GM19463 (cell line): ENCODE measurements at regions not wholly inside any gene's neighbourhood (a gene's known extent, or its start where the extent isn't known, plus 50 kb on each side); places are given as distances from the start of the nearest gene placed in this dataset.
"Not testable (repeated sequence)": the region's sequence is repeated elsewhere in the genome, so short reads cannot be mapped to it uniquely, and the experiment has no call there.

ENCODE experiments used
- ATAC-seq: cut with Tn5 transposase; IDR thresholded peaks from one replicate; pipeline ENCODE4 v1.9.1; 2021; ENCODE audit warnings: mild to moderate bottlenecking, moderate library complexity; ENCODE audit not compliant: unreplicated experiment

- not testable (repeated sequence) for ATAC-seq
Measured at GRCh38 chr5:91285062-91285461, 98.1 kb downstream of the ARRDC3 start.

DNA sequence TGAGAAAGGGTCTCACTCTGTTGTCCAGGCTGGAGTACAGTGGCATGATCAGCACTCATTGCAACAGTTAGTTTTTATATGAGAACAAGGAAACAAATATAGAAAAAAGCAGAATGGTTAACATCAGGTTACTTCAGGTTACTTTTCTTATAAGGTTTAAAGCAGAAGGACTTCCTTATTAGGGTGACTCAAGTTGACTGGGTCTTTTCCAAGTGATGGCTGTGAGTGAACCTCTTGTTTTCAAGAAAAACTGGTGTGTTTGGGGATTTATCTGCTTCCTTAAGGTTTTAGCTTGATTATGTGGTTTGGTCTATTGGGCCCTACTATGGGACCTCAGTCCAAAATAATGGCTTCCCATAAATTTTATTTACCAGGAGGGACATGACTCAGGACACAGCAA lies 99.2 kb downstream of the ARRDC3 start:
- no peak for ATAC-seq

- ATAC-seq: no peak
Measured at GRCh38 chr5:91283326-91283725, 99.8 kb downstream of the ARRDC3 start.

DNA sequence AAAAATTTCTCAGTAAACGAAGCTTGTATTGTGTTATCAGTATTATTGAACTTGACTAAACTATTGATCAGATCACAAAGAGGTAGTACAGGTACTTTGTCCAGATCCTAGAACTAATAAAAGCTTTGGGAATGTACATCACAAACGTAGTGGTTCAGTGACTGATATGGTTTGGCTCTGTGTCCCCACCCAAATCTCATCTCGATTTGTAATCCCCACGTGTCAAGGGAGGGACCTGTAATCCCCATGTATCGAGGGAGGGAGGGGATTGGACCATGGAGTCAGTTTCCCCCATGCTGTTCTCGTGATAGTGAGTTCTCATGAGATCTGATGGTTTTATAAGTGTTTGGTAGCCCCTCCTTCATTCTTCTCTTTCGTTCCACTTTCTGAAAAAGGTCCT lies 100.9 kb downstream of the ARRDC3 start:
- no peak for ATAC-seq

DNA sequence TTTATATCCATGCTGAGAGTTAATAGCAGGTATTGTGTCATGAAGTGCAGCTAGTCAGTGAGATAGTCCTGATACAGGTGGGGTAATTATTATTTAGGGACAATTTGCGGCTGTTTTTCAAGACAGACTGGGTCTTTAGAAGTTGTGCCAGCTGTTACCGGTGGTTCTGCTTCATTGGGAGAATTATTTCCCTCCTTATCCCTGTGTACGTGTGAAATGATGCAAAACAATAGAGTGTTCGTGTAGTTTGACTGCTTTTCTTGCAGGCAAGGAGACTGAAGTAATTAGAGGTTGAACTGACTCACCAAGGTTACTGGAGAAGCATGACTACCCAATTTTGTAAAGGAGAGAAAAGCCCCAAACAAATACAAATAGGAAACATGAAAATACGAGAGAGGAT lies 101.7 kb downstream of the ARRDC3 start:
- peak; percentile 13 for ATAC-seq

DNA sequence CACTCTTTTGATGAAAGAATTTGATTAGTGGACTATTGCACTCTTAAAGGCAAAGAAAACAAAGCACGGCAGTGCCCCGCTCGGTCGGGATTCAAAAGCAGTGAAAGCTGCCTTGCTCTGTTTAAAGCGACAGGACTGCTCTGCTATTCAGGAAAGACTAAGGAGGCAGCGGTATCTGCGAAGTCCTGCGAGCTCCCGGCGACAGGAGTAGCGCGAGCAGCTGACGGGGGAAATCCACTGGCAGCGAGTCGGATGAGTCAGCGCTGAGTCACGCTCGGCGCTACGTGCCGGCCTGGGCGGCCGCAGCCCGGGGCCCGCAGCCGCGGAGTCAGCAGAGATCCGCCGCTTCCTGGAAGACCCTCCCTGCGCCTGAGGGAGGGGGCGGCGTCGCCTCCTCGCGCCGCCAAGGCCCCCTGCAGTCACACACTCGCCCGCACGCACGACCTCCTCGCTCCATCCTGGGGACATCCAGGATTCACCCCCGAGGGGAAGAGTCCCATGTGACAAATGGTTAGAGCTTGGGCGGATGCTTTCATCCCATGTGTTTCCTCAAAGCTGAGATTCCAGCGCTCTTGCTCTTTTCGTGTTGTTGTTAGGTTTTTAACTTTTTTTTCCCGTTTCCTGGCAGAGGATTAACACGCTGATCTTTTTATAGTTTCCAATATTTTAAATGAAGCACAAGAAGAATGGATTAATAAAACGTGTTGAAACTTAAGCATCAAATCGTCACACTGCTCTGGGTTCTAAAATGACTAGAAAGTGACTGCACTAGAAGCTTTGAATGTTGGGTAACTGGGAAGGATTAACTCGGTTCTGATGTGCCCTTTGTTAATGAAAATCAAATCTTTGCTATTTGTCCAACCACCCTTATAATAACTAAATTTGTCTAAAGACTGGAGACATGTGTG lies 102.5 kb downstream of the ARRDC3 start:
- peak; percentile 89 for ATAC-seq

- ATAC-seq: no peak
Measured at GRCh38 chr5:91277840-91278239, 105.3 kb downstream of the ARRDC3 start.

DNA sequence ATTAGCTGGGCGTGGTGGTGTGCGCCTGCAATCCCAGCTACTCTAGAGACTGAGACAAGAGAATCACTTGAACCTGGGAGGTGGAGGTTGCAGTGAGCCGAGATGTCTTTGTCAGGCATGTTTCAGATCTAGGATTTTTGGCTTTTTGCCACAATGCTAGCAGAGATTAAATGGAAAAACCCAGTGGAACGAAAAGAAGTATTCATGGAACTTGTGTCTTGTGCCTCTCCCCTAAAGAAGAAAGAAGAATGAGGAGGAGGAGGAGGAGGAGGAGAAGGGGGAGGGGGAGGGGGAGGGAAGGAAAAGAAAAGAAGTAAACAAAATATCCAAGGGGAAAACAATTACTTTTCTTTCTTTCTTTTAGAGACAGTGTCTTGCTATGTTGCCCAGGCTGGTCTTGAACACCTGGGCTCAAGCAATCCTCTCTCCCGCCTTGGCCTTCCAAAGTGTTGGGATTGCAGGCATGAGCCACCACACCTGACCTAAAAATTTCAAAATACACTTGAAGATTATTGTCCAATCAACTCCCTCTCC lies 106.0 kb downstream of the ARRDC3 start:
- ATAC-seq: no peak

GRCh38 chr5:91272858-91273257 lies 110.3 kb downstream of the ARRDC3 start:
- ATAC-seq: peak; percentile 79

DNA sequence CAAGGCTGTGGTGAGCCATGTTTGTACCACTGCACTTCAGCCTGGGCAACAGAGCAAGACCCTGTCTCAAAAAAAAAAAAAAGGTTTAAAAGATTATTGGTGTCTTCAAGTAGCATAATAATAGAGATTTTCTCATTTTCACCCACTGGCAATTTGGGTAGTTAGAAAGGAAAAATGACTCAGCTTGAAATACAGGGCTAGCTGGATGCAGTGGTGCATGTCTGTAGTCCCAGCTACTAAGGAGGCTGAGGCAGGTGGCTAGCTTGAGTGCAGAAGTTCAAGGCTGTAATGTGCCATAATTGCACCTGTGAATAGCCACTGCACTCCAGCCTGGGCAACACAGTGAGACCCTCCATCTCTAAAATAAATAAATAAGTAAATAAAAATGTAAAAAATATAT lies 111.1 kb downstream of the ARRDC3 start:
- peak; percentile 53 for ATAC-seq

- no peak for ATAC-seq
Measured at GRCh38 chr5:91269198-91269597, 113.9 kb downstream of the ARRDC3 start.

DNA sequence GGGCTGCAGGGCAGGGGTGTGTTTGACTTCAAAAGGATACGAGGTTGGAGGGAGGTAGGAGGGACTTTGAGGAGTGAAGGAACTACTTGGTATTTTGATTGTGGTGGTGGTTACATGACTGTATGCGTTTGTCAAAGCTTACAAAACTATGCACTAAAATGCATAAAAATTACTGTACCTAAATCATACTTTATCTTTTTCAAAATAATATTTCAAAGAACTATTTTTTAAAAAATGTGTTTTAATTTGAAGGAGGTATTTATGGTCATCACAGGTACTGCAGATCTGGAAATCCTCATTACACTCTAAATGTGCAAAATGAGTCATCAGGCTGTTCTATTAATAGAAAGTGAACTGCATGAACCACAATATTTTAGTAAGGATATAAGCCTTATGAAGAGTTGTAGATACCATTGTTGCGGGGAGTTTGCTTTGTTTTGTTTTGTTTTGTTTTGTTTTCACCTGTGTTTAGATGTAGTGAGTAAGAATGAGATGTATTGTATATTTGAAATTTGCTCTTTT lies 116.9 kb downstream of the ARRDC3 start:
- peak; percentile 48 for ATAC-seq

- ATAC-seq: no peak
Measured at GRCh38 chr5:91264311-91265051, 118.6 kb downstream of the ARRDC3 start.

DNA sequence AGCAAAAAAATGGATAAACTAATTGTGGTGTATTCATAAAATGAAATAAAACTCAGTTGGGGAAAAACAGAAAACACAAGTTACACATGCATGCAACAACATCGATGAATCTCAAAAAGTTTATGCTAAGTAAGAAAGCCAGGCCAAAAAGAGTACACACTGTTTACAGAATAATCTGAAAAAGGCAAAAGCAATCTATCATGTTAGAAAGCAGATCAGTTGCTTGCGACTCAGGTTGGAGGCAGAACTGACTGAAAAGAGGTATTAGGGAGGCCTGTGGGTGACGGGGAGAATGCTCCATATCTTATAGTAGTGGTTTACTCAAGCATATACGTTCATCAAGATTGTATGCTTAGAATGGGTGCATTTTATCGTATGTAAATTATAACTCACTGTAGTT lies 119.2 kb downstream of the ARRDC3 start:
- ATAC-seq: no peak

- no peak for ATAC-seq
Measured at GRCh38 chr5:91257301-91257700, 125.8 kb downstream of the ARRDC3 start.

GRCh38 chr5:91256142-91256524 lies 127.0 kb downstream of the ARRDC3 start:
- no peak for ATAC-seq

DNA sequence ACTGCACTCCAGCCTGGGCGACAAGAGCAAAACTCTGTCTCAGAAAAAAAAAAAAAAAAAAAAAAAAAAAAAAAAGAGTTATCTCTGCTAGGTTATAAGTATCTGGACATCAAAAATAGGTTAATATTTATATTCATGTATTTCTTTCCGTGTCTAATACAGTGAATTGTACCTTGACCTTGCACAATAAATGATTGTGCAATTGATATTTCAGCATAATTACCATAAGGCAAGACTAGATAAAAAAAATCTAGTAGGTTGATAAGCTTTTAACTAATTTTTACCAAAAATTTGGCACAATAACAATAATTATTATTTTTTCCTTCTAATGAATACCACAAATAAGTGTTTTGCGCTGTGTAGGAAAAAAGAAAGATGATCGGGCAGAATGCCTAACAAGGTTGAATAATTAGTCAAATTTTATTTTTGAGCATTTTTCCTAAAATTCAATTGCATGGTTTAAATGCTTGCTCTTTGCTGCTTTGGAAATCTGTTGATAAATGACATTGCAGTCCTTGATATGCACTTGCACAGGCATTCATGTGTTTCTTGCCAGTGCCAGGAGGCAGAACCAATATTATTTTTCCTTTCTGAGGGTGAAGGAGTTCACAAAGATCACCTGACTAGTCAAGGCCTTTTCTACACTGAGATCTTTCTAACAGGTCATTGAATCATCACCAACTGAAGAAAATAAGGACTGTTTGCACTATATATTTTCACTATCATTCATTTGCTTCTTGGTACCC lies 127.5 kb downstream of the ARRDC3 start:
- ATAC-seq: no peak

GRCh38 chr5:91252916-91253315 lies 130.2 kb downstream of the ARRDC3 start:
- ATAC-seq: no peak

DNA sequence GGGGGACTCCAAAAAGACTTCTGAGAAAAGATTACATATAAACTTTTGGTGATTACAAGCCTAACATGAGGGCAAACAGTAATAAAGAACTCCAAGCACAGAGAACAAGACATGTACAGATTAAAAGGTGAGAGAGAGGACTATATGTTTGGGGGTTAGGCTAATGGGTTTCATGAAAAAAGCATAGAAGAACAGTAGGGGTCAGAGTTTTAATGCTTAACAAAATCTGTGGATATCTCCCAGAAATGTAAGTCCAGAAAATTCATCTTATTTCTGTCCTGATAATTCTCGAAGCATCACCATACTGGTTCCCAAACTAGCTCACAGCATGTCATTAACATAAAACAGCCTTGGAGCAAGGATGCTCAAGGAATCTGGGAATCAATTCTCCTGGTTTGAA lies 137.2 kb downstream of the ARRDC3 start:
- ATAC-seq: no peak

- no peak for ATAC-seq
Measured at GRCh38 chr5:91245074-91245452, 138.1 kb downstream of the ARRDC3 start.
